ENCODE measurements at regions not wholly inside any gene's neighbourhood (a gene's known extent, or its start where the extent isn't known, plus 50 kb on each side); places are given as distances from the start of the nearest gene placed in this dataset.

GRCh38 chr14:89017417-89017816 is 193.0 kb downstream of the TTC8 start:
- Mint-ChIP-seq H3K27me3 (ENCODE audit: insufficient read depth, low read depth) (peaks cover 3% of the 10 kb centered on the region), H3K4me3 (no peak overlapping the region), H3K36me3 (no peaks in the 10 kb centered on the region), H3K9me3 (no peaks in the 10 kb centered on the region), H3K4me1 (peaks cover 3% of the 10 kb centered on the region), H3K27ac (no peak overlapping the region)
- Histone ChIP-seq H3K4me3 (no peak overlapping the region), H4K20me1 (ENCODE audit: low read depth) (no peaks in the 10 kb centered on the region), H3F3A (ENCODE audit: low read depth) (no peaks in the 10 kb centered on the region), H3K79me2 (ENCODE audit: low read depth) (no peaks in the 10 kb centered on the region), H2AFZ (replicated peaks) (no peak overlapping the region), H3K9ac (no peak overlapping the region), H3K36me3 (no peaks in the 10 kb centered on the region), H3K9me3 (ENCODE audit: low read depth) (no peaks in the 10 kb centered on the region), H3K4me1 (no peaks in the 10 kb centered on the region), H3K4me2 (no peak overlapping the region), H3K27ac (no peak overlapping the region), H3K27me3 (no peaks in the 10 kb centered on the region)
- TF ChIP-seq CTCF (IDR thresholded peaks at IDR 0.05) (no peak), EZH2phosphoT487 (IDR thresholded peaks at IDR 0.05) (no peak), EZH2 (IDR thresholded peaks at IDR 0.05) (no peak)
- DNase-seq (ENCODE audit: low spot score): no peak

- no peaks in the 10 kb centered on the region for H3K4me1 ChIP-seq
- no peaks in the 10 kb centered on the region for H3K9me3 Mint-ChIP-seq
- H3F3A ChIP-seq (ENCODE audit: low read depth): no peaks in the 10 kb centered on the region
- no peak overlapping the region for H3K27ac ChIP-seq
- no peaks in the 10 kb centered on the region for H3K36me3 Mint-ChIP-seq
- no peak overlapping the region for H3K4me2 ChIP-seq
- TF ChIP-seq EZH2phosphoT487 (IDR thresholded peaks at IDR 0.05) (no peak), CTCF (IDR thresholded peaks at IDR 0.05) (no peak), EZH2 (IDR thresholded peaks at IDR 0.05) (no peak)
- H4K20me1 ChIP-seq (ENCODE audit: low read depth): no peaks in the 10 kb centered on the region
- no peak overlapping the region for H3K4me3 Mint-ChIP-seq
- no peaks in the 10 kb centered on the region for H3K9me3 ChIP-seq (ENCODE audit: low read depth)
- no peaks in the 10 kb centered on the region for H3K36me3 ChIP-seq
- no peak for DNase-seq (ENCODE audit: low spot score)
- no peaks in the 10 kb centered on the region for H3K79me2 ChIP-seq (ENCODE audit: low read depth)
- H2AFZ ChIP-seq (replicated peaks): no peak overlapping the region
- no peak overlapping the region for H3K27ac Mint-ChIP-seq
- no peaks in the 10 kb centered on the region for H3K4me1 Mint-ChIP-seq
- H3K9ac ChIP-seq: no peak overlapping the region
- H3K4me3 ChIP-seq: no peak overlapping the region
- peaks cover 33% of the 10 kb centered on the region for H3K27me3 ChIP-seq
- peaks cover 3% of the 10 kb centered on the region for H3K27me3 Mint-ChIP-seq (ENCODE audit: insufficient read depth, low read depth)
Observed at GRCh38 chr14:89022274-89022673, 197.8 kb downstream of the TTC8 start.

- H3K27me3 Mint-ChIP-seq (ENCODE audit: insufficient read depth, low read depth): peaks cover 14% of the 10 kb centered on the region
Observed at GRCh38 chr14:89024691-89025090, 200.2 kb downstream of the TTC8 start.

More at GRCh38 chr14:89024691-89025090, 200.2 kb downstream of the TTC8 start:
- Histone ChIP-seq H2AFZ (replicated peaks) (no peak overlapping the region), H3K27me3 (peaks cover 57% of the 10 kb centered on the region), H4K20me1 (ENCODE audit: low read depth) (no peaks in the 10 kb centered on the region), H3K4me3 (no peak overlapping the region), H3K4me1 (no peaks in the 10 kb centered on the region), H3K4me2 (no peak overlapping the region), H3K79me2 (ENCODE audit: low read depth) (no peaks in the 10 kb centered on the region), H3K27ac (no peak overlapping the region), H3K9ac (no peak overlapping the region), H3K36me3 (no peaks in the 10 kb centered on the region), H3K9me3 (ENCODE audit: low read depth) (no peaks in the 10 kb centered on the region), H3F3A (ENCODE audit: low read depth) (no peaks in the 10 kb centered on the region)
- H3K27ac Mint-ChIP-seq: no peak overlapping the region
- no peak for DNase-seq (ENCODE audit: low spot score)
- TF ChIP-seq EZH2phosphoT487 (IDR thresholded peaks at IDR 0.05) (no peak), CTCF (IDR thresholded peaks at IDR 0.05) (no peak), EZH2 (IDR thresholded peaks at IDR 0.05) (no peak)
- H3K9me3 Mint-ChIP-seq: peaks cover 2% of the 10 kb centered on the region
- peak overlapping the region; percentile 9 for H3K4me3 Mint-ChIP-seq
- H3K4me1 Mint-ChIP-seq: no peaks in the 10 kb centered on the region
- H3K36me3 Mint-ChIP-seq: peaks cover 2% of the 10 kb centered on the region

Measured in neural progenitor cell (in vitro differentiated cells).